Esophagus squamous epithelium (tissue), 5 donors: ENCODE measurements at regions not wholly inside any gene's neighbourhood (a gene's known extent, or its start where the extent isn't known, plus 50 kb on each side); places are given as distances from the start of the nearest gene placed in this dataset.

Source experiments
- DNase-seq: peaks from one replicate; lab custom pipeline; 2025; lab: John Stamatoyannopoulos, UW
- H3K27ac ChIP-seq, 4 donors: fragments of 200-600 bp; sonication (generic); one replicate each; pipeline ENCODE4 v1.5.1; 2016 to 2019; ENCODE audit warnings: mild to moderate bottlenecking in 1 of 4
- H3K27me3 ChIP-seq, 4 donors: fragments of 200-600 bp; sonication (generic); 1 replicate in 3 of 4; 2 replicates in 1 of 4; pipeline versions ENCODE4 v1.5.1 to v1.6.0; 2017 to 2021; ENCODE audit warnings: antibody characterized with exemption in 1 of 4
- H3K36me3 ChIP-seq, 3 donors: fragments of 200-600 bp; sonication (generic); one replicate each; pipeline ENCODE4 v1.5.1; 2016 to 2019
- H3K4me1 ChIP-seq, 3 donors: fragments of 200-600 bp; sonication (generic); one replicate each; pipeline ENCODE4 v1.5.1; 2017 to 2019
- H3K4me3 ChIP-seq, 4 donors: fragments of 200-600 bp; sonication (generic); 1 replicate in 3 of 4; 2 replicates in 1 of 4; pipeline ENCODE4 v1.5.1; 2016 to 2019; ENCODE audit warnings: mild to moderate bottlenecking in 2 of 4, moderate library complexity in 1 of 4
- H3K9me3 ChIP-seq, 3 donors: fragments of 200-600 bp; sonication (generic); one replicate each; pipeline ENCODE4 v1.5.1; 2016 to 2019
- POLR2A ChIP-seq, 4 donors: fragments of 450-650 bp; IDR thresholded peaks; one replicate each; pipeline ENCODE4 v1.6.1; 2017; ENCODE audit warnings: antibody characterized with exemption in 4 of 4, mild to moderate bottlenecking in 4 of 4, moderate library complexity in 3 of 4
- WGBS, 2 donors: methylation state at CpG; one replicate each; pipeline ENCODE4 v1.1.5; 2018; 5-methylcytosine and 5-hydroxymethylcytosine counted together
- intact Hi-C: fragments of 100-400 bp; cut with DNase I; formaldehyde crosslinking; loops from one replicate; pipeline ENCODE4 v1.15.0; 2022
- TF ChIP-seq, protein P1 (sequence below), 6 experiments: fragments of 450-650 bp in 4 of 6; fragments of 200-600 bp in 2 of 6; sonication (generic) in 2 of 6; IDR thresholded peaks; one replicate each; pipeline ENCODE4 v1.5.1; 2016 to 2019; ENCODE audit warnings: antibody characterized with exemption in 6 of 6, mild to moderate bottlenecking in 4 of 6, moderate library complexity in 4 of 6
- donor health status: DM: yes; HTN: yes; CAD: no.

DNA sequence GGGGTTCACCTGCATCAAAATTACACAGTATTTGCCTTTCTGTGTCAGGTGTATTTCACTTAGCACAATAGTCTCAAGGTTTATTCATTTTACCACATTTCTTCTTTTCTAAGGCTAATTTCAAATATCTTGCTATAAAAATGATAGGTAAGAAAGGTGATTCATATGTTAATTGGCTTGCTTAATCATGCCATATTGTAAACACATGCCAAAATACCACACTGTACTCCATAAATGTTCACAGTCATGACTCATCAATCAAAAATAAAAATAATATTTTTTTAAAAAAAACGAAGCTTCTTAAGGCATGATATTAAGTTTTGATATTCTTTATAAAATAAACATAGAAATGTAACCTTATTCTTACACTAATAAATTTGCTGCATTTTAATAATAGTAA, 947.1 kb downstream of the GRM8 start:
- H3K27me3 ChIP-seq, result no peaks in the 10 kb centered on the region
- intact Hi-C loops, result no loop called here

DNA sequence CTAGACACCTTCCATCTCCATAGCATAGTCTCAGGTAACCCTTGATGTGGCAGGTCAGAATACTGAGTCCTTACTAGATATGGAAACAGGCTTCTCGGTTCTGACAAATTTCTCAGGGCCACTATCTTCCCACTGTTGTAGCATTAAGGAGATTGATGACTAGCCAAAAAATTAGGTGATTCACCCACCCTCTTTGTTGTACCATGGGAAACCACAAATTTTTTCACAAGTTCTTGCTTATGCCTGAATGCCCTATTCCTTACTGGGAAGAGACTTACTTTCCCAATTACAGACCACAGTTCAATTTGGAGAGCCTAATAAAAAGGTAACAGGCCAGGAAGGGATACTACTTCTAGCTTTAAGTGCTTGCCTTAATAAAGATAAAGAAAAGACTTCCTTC, 948.8 kb downstream of the GRM8 start:
- 77 to 93% methylated on average over 1 of the region's 1 CpG for WGBS, 2 donors
- no peak for TF ChIP-seq POLR2A (IDR thresholded peaks at IDR 0.05)
- TF ChIP-seq, protein P1, sequence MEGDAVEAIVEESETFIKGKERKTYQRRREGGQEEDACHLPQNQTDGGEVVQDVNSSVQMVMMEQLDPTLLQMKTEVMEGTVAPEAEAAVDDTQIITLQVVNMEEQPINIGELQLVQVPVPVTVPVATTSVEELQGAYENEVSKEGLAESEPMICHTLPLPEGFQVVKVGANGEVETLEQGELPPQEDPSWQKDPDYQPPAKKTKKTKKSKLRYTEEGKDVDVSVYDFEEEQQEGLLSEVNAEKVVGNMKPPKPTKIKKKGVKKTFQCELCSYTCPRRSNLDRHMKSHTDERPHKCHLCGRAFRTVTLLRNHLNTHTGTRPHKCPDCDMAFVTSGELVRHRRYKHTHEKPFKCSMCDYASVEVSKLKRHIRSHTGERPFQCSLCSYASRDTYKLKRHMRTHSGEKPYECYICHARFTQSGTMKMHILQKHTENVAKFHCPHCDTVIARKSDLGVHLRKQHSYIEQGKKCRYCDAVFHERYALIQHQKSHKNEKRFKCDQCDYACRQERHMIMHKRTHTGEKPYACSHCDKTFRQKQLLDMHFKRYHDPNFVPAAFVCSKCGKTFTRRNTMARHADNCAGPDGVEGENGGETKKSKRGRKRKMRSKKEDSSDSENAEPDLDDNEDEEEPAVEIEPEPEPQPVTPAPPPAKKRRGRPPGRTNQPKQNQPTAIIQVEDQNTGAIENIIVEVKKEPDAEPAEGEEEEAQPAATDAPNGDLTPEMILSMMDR (IDR thresholded peaks at IDR 0.05), result no peak
- DNase-seq, result no peak

More for the DNA sequence above, 947.1 kb downstream of the GRM8 start:
- 42 to 61% methylated on average over 1 of the region's 1 CpG for WGBS, 2 donors
- no peak overlapping the region for H3K27ac ChIP-seq
- no peaks in the 10 kb centered on the region for H3K36me3 ChIP-seq
- TF ChIP-seq POLR2A (IDR thresholded peaks at IDR 0.05), result no peak
- TF ChIP-seq, protein P1 (IDR thresholded peaks at IDR 0.05), result no peak
- H3K4me1 ChIP-seq, result no peaks in the 10 kb centered on the region
- H3K4me3 ChIP-seq, result no peak overlapping the region
- no peaks in the 10 kb centered on the region for H3K9me3 ChIP-seq
- DNase-seq, result no peak

DNA sequence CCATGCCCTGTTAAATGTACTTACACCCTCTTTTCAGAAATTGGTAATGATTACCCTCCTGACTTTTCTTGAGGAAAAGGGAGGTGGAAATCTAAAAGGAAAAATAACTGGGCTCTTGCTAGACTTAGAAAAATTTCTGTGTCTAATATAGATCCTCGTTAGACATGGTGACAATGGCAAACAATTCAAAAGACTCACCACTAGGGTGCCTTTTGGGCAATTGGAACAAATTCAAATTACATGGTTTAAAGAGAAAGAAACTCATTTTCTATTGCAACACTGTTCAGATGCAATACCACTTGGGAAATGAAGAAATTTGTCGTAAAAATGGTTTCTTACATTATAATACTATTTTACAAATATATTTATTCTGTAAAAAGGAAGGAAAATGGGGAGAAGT, 950.1 kb downstream of the GRM8 start:
- intact Hi-C loops, result no loop called here
- 48 to 65% methylated on average over 2 of the region's 2 CpGs for WGBS, 2 donors
- TF ChIP-seq POLR2A (IDR thresholded peaks at IDR 0.05), result no peak
- TF ChIP-seq, protein P1 (IDR thresholded peaks at IDR 0.05), result no peak

More for the DNA sequence above, 948.8 kb downstream of the GRM8 start:
- H3K27ac ChIP-seq, result no peak overlapping the region
- H3K4me3 ChIP-seq, result no peak overlapping the region
- H3K36me3 ChIP-seq, result no peaks in the 10 kb centered on the region
- intact Hi-C loops, result no loop called here
- H3K4me1 ChIP-seq, result no peaks in the 10 kb centered on the region
- no peaks in the 10 kb centered on the region for H3K9me3 ChIP-seq
- H3K27me3 ChIP-seq, result no peaks in the 10 kb centered on the region

DNA sequence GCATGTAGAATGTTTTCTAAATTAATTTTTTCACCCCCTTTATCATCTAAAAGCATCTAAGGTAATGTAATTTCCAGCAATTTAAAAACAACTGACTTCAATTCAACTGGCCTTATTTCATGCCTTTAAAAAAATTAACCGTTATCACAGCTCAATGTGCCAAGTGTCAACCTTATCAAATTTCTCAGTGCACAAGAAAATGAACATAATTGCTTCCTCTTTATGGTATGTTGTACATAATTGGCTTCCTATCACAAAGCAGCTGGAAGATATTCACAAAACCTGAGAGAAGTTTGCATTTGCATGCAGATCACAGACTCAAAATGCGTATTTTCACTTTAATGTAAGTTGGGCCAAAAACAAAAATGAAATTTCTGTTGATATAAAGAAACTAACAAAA, 966.4 kb downstream of the GRM8 start:
- Histone ChIP-seq H3K27ac (no peak overlapping the region), H3K4me1 (no peaks in the 10 kb centered on the region), H3K4me3 (no peak overlapping the region), H3K9me3 (no peaks in the 10 kb centered on the region), H3K36me3 (no peaks in the 10 kb centered on the region), H3K27me3 (no peaks in the 10 kb centered on the region)
- no peak for TF ChIP-seq POLR2A (IDR thresholded peaks at IDR 0.05)
- TF ChIP-seq, protein P1 (IDR thresholded peaks at IDR 0.05), result no peak
- intact Hi-C loops, result no loop called here
- DNase-seq, result no peak
- 67 to 73% methylated on average over 2 of the region's 2 CpGs for WGBS, 2 donors

More for the DNA sequence above, 950.1 kb downstream of the GRM8 start:
- H3K4me1 ChIP-seq, result no peaks in the 10 kb centered on the region
- H3K4me3 ChIP-seq, result no peak overlapping the region
- peaks cover 0 to 3% (median 0%) of the 10 kb centered on the region in 3 donors for H3K9me3 ChIP-seq
- DNase-seq, result no peak
- H3K36me3 ChIP-seq, result no peaks in the 10 kb centered on the region
- no peak overlapping the region for H3K27ac ChIP-seq
- no peaks in the 10 kb centered on the region for H3K27me3 ChIP-seq

DNA sequence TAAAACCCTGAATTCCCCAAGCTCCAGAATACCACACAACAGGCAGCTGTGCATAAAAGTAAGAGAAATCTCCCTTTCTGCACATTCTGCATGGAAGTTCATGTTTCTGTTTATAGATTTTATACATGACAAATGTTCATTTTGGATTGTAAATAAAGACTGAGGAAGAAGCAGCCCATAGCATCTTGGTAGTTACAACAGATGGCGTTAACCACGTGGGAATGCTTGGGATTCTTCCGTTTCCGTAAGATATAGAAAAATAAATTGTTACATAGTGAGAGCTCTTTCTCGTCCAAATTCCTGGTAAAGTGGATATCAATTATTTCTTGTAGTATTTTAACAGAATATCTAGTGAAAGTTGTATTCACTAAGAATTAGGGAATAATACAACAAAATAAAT, 1016.5 kb downstream of the GRM8 start:
- no peak for TF ChIP-seq POLR2A (IDR thresholded peaks at IDR 0.05)
- TF ChIP-seq, protein P1 (IDR thresholded peaks at IDR 0.05), result no peak
- H3K9me3 ChIP-seq, result no peaks in the 10 kb centered on the region

More for the DNA sequence above, 1016.5 kb downstream of the GRM8 start:
- no peaks in the 10 kb centered on the region for H3K27me3 ChIP-seq
- DNase-seq, result no peak
- intact Hi-C loops, result no loop called here
- H3K4me3 ChIP-seq, result no peak overlapping the region
- no peaks in the 10 kb centered on the region for H3K4me1 ChIP-seq
- no peaks in the 10 kb centered on the region for H3K36me3 ChIP-seq
- no peak overlapping the region for H3K27ac ChIP-seq
- WGBS, 2 donors, result 54 to 79% methylated on average over 5 of the region's 5 CpGs
